GM12864 (cell line): ENCODE measurements at regions not wholly inside any gene's neighbourhood (a gene's known extent, or its start where the extent isn't known, plus 50 kb on each side); places are given as distances from the start of the nearest gene placed in this dataset.

Experiments
- DNase-seq: peaks from one replicate; pipeline ENCODE4 v3.0.0-alpha.2; 2011; ENCODE audit warnings: low read depth
- H3K4me3 ChIP-seq: 2 replicates; pipeline ENCODE4 v1.5.1; 2011; ENCODE audit warnings: mild to moderate bottlenecking, low read depth, low read length, control low read depth
- CTCF ChIP-seq: IDR thresholded peaks from 2 replicates; pipeline ENCODE4 v1.5.1; 2011; ENCODE audit warnings: low read depth, mild to moderate bottlenecking, moderate library complexity, low read length, control low read depth, inconsistent platforms; ENCODE audit errors: missing control alignments

DNA sequence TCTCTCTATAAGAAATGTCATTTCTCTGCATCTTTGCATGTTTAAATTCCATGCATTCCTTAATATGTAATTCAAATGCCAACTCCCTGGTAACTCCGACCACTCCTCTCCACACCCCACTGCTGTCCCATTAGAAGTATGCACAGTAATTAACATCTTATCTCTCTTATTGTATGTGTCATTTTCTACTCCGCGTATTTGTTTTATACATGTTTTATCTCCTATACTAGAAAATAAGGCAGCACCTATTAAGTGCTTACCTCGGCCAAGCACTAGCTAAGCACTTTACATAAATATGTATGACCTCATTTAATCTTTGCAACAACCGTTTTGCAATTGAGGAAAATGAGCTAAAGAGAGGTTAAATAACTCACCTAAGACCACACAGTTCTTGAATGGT, 469.8 kb downstream of the BCAT1 start:
- no peak for TF ChIP-seq CTCF
- H3K4me3 ChIP-seq = no peak overlapping the region
- DNase-seq = no peak

DNA sequence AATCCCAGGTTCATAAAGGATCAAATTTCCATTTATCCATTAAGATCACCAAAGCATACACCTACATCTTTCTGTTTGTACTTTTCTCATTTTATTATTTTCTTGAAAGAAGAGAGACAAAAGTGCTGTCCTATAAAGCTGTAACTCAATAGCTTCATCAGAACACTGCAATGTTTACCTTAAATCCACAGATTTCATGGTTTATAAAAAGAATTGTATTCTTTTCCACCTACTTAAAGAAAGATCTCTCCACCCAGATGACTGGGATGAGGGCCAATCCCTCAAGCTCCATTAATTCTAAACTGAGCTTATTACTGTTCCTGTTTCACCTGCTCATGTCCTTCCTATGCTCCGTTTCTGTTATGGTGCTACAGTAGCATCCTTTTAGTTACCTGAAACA, 470.6 kb downstream of the BCAT1 start:
- no peak for DNase-seq
- no peak for TF ChIP-seq CTCF
- no peak overlapping the region for H3K4me3 ChIP-seq

DNA sequence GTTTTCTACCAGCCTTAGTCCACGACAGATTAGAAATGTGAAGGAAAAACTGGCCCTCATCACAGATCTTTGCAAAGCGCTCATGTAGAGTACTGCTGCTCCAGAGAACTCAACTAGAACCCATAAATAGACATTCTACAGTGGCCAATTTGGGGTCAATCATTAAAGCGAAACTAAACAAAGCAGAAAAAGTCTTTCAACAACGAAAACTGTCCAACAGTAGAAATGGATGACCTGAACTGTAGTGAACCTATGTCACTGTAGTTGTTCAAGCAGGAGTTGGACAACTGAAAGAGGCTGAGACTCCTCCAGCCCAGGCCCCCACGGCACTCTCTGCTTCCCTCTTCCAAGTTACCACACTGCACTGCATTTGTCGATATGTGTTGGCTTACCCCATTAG, 472.6 kb downstream of the BCAT1 start:
- DNase-seq = no peak
- no peak for TF ChIP-seq CTCF
- H3K4me3 ChIP-seq = no peak overlapping the region

GRCh38 chr12:24475337-24475736, 473.6 kb downstream of the BCAT1 start:
- no peak overlapping the region for H3K4me3 ChIP-seq
- TF ChIP-seq CTCF = no peak
- no peak for DNase-seq

DNA sequence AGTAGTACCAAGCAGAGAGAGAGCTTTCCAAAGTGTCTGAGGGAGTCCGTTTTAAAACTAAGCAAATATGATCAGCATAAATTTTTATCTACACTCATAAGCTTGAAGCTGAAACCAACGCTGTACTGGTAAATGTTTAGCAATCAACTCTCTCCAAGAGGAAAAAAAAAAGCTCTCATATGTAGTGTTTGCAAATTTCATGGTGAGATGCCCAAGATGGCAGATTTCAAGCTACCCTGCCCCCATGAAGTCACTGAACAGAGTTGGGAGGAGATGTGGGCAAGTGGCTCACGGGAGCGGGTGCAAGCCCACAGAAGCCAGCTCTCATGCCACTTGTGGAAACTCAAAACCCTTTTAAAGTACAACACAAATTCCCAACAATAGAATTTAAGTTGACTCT, 475.8 kb downstream of the BCAT1 start:
- no peak for TF ChIP-seq CTCF
- DNase-seq = no peak
- no peak overlapping the region for H3K4me3 ChIP-seq

DNA sequence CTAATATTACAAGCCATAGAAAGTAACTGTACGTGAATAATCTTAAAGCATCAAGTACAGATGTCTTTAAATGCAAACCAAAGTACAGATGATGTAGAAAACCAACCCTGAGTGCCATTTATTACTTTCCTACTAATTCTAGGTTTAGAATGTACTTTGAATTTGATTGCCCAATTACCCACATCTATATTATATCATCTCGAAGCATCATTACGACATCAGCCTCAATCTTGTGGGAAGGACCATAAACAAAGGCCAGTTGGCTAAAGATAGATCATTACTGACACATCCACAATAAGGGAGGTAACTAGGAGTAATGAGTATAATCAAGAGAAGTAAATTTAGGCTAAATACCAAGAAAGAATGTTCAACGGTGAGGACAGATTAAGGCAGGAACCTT, 478.9 kb downstream of the BCAT1 start:
- DNase-seq = no peak
- no peak for TF ChIP-seq CTCF
- H3K4me3 ChIP-seq = no peak overlapping the region

DNA sequence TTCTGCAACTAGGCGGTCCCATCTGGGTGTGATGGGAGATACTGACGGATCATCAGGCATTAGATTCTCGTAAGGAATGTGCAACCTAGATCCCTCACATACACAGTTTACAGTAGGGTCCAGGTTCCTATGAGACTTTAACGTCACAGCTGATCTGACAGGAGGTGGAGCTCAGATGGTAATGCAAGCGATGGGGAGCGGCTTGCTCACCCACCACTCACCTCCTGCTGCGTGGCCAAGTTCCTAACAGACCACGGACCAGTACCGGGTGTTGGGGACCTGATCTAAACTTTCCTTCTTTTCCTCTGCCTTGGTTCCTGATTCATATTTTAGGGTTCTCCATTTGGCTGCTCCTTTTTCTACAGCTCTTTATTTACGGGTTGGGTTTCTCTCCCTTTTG, 479.8 kb downstream of the BCAT1 start:
- TF ChIP-seq CTCF = no peak
- DNase-seq = no peak
- no peak overlapping the region for H3K4me3 ChIP-seq
